Colonic mucosa (tissue), 4 donors: ENCODE measurements at regions not wholly inside any gene's neighbourhood (a gene's known extent, or its start where the extent isn't known, plus 50 kb on each side); places are given as distances from the start of the nearest gene placed in this dataset.

ENCODE experiments used
- DNase-seq: peaks from one replicate; pipeline ENCODE4 v3.0.0-alpha.2; 2020
- H3K27ac ChIP-seq: fragments of 200-600 bp; one replicate; pipeline ENCODE4 v1.8.0; 2021
- H3K27me3 ChIP-seq: fragments of 200-600 bp; one replicate; pipeline ENCODE4 v1.8.0; 2021
- H3K36me3 ChIP-seq: fragments of 200-600 bp; one replicate; pipeline ENCODE4 v1.8.0; 2021
- H3K4me1 ChIP-seq: fragments of 200-600 bp; one replicate; pipeline ENCODE4 v1.8.0; 2021; ENCODE audit warnings: mild to moderate bottlenecking
- H3K4me3 ChIP-seq: fragments of 200-600 bp; one replicate; pipeline ENCODE4 v1.8.0; 2021
- H3K9ac ChIP-seq, 2 donors: one replicate each; pipeline ENCODE4 v1.7.0; 2013; ENCODE audit warnings: control low read depth in 2 of 2, low read depth in 2 of 2, low read length in 2 of 2
- H3K9me3 ChIP-seq: fragments of 200-600 bp; one replicate; pipeline ENCODE4 v1.8.0; 2021
- CTCF ChIP-seq: fragments of 200-600 bp; IDR thresholded peaks from one replicate; pipeline ENCODE4 v1.8.0; 2022; ENCODE audit warnings: antibody characterized with exemption, mild to moderate bottlenecking
- intact Hi-C: fragments of 100-400 bp; cut with DNase I; formaldehyde crosslinking; loops from one replicate; pipeline ENCODE4 v1.14.1; 2022
- donor health status: healthy.
- donor health status: DM: no; HTN: no; CAD: no.
- donor health status: DM: no; HTN: no; CAD: no.

GRCh38 chr9:4417578-4418325, 72.5 kb upstream of the SLC1A1 start:
- TF ChIP-seq CTCF = no peak
- no peaks in the 10 kb centered on the region for H3K27me3 ChIP-seq
- no peak overlapping the region for H3K9ac ChIP-seq
- no peaks in the 10 kb centered on the region for H3K4me1 ChIP-seq
- no peaks in the 10 kb centered on the region for H3K9me3 ChIP-seq
- intact Hi-C loops = no loop called here
- no peak for DNase-seq
- no peak overlapping the region for H3K4me3 ChIP-seq
- no peaks in the 10 kb centered on the region for H3K36me3 ChIP-seq
- no peak overlapping the region for H3K27ac ChIP-seq

DNA sequence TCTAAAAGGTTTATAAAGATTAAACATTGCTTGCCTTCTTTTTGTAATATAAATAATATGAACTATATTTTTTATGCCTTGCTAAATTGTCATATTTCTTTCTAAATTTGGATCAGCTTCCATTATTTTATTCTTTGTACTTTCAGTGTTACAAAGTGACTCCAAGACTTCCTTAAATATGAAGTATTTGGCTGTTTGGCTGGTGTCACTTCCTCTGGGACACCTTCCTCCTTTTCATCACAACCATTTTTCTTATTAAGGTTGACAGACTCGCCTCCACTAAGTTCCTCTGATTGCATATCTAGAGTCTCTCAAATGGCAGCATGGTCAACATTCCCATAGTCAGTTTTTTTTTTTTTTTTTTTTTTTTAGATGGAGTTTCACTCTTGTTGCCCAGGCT, 73.8 kb upstream of the SLC1A1 start:
- no peaks in the 10 kb centered on the region for H3K4me1 ChIP-seq
- DNase-seq = no peak
- no peak for TF ChIP-seq CTCF
- intact Hi-C loops = no loop called here
- no peak overlapping the region for H3K4me3 ChIP-seq
- no peak overlapping the region for H3K27ac ChIP-seq
- H3K9me3 ChIP-seq = no peaks in the 10 kb centered on the region
- H3K36me3 ChIP-seq = no peaks in the 10 kb centered on the region
- no peaks in the 10 kb centered on the region for H3K27me3 ChIP-seq
- no peak overlapping the region for H3K9ac ChIP-seq

GRCh38 chr9:4415281-4415680, 75.0 kb upstream of the SLC1A1 start:
- H3K36me3 ChIP-seq = no peaks in the 10 kb centered on the region
- DNase-seq = no peak
- no peaks in the 10 kb centered on the region for H3K27me3 ChIP-seq
- H3K9me3 ChIP-seq = no peaks in the 10 kb centered on the region
- H3K27ac ChIP-seq = no peak overlapping the region
- no peak overlapping the region for H3K4me3 ChIP-seq
- no peaks in the 10 kb centered on the region for H3K4me1 ChIP-seq
- H3K9ac ChIP-seq = no peak overlapping the region
- TF ChIP-seq CTCF = no peak
- intact Hi-C loops = no loop called here

- TF ChIP-seq CTCF = no peak
- no peak for DNase-seq
- H3K36me3 ChIP-seq = no peaks in the 10 kb centered on the region
- no peaks in the 10 kb centered on the region for H3K27me3 ChIP-seq
- no peaks in the 10 kb centered on the region for H3K4me1 ChIP-seq
- H3K9ac ChIP-seq = no peak overlapping the region
- H3K9me3 ChIP-seq = no peaks in the 10 kb centered on the region
- H3K4me3 ChIP-seq = no peak overlapping the region
- H3K27ac ChIP-seq = no peak overlapping the region
- intact Hi-C loops = no loop called here
Observed at GRCh38 chr9:4413856-4414255, 76.4 kb upstream of the SLC1A1 start.

DNA sequence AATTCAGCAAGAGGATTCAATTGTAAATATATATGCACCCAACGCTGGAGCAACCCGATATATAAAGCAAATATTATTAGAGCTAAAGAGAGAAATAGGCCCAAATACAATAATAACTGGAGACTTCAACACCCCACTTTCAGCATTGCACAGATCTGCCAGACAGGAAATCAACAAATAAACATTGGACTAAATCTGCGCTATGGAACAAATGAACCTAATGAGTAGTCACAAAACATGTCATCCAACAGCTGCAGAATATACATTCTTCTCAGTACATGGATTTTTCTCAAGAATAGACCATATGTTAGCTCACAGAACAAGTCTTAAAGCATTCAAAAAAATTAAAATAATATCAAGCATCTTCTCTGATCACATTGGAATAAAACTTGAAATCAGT, 86.1 kb upstream of the SLC1A1 start:
- no peak for DNase-seq
- Histone ChIP-seq H3K4me3 (no peak overlapping the region), H3K9me3 (no peaks in the 10 kb centered on the region), H3K36me3 (no peaks in the 10 kb centered on the region), H3K27me3 (no peaks in the 10 kb centered on the region), H3K4me1 (no peaks in the 10 kb centered on the region), H3K27ac (no peak overlapping the region), H3K9ac (no peak overlapping the region)
- no peak for TF ChIP-seq CTCF
- intact Hi-C loops = no loop called here
